A549 (cell line): ENCODE measurements at regions not wholly inside any gene's neighbourhood (a gene's known extent, or its start where the extent isn't known, plus 50 kb on each side); places are given as distances from the start of the nearest gene placed in this dataset.

ENCODE experiments used
- ATAC-seq, 2 experiments: fragments of 200-7000 bp in 1 of 2; fragments of >200 bp in 1 of 2; cut with Nextera tagmentation in 1 of 2; cut with Tn5 transposase in 1 of 2; 3 replicates each; pipeline versions ENCODE4 v1.8.0 to v1.9.1; 2018 to 2020; ENCODE audit warnings: mild to moderate bottlenecking in 1 of 2, moderate library complexity in 1 of 2
- CTCF ChIA-PET: fragments of 300-600 bp; sonication (Branson Sonifier 250); formaldehyde crosslinking; extraction: SDS; loops from one replicate; lab custom pipeline; 2021; ENCODE audit warnings: antibody characterized with exemption, inconsistent platforms; lab: Yijun Ruan, JAX
- POLR2A ChIA-PET: fragments of 350-600 bp; formaldehyde crosslinking; extraction: SDS; loops from one replicate; lab custom pipeline; 2021; ENCODE audit warnings: antibody characterized with exemption, inconsistent platforms; lab: Yijun Ruan, JAX
- DNase-seq, 2 experiments: peaks; one replicate each; pipeline versions ENCODE4 v3.0.0 to v3.0.0-alpha.2; 2011 to 2016; ENCODE audit warnings: low read depth in 1 of 2, low spot score in 1 of 2
- FAIRE-seq: peaks from 2 replicates; lab custom pipeline; 2011; peaks lifted over from hg19 to GRCh38; lab: Jason Lieb, UNC
- H3K27ac ChIP-seq, 2 experiments: fragments of >200 bp; sonication (Bioruptor Twin); formaldehyde crosslinking; 3 replicates each; pipeline ENCODE4 v1.5.1; 2016 to 2017
- H3K4me1 ChIP-seq: fragments of >200 bp; sonication (Bioruptor Twin); formaldehyde crosslinking; 3 replicates; pipeline ENCODE4 v1.6.1; 2016
- H3K4me2 ChIP-seq: fragments of >200 bp; sonication (Bioruptor Twin); formaldehyde crosslinking; 3 replicates; pipeline ENCODE4 v1.6.1; 2016
- H3K4me3 ChIP-seq: fragments of >200 bp; sonication (Bioruptor Twin); formaldehyde crosslinking; 3 replicates; pipeline ENCODE4 v1.5.1; 2016
- H3K9me3 ChIP-seq: fragments of >200 bp; sonication (Bioruptor Twin); formaldehyde crosslinking; 3 replicates; pipeline ENCODE4 v1.6.1; 2016
- CBX2 ChIP-seq: fragments of 200-600 bp; sonication (generic); IDR thresholded peaks from 2 replicates; pipeline ENCODE4 v1.6.1; 2016; ENCODE audit warnings: low read depth, mild to moderate bottlenecking, borderline replicate concordance
- CBX8 ChIP-seq: fragments of 200-600 bp; sonication (generic); IDR thresholded peaks from 2 replicates; pipeline ENCODE4 v1.6.1; 2016
- CHD4 ChIP-seq: fragments of 200-600 bp; sonication (generic); IDR thresholded peaks from 2 replicates; pipeline ENCODE4 v1.6.1; 2016; ENCODE audit warnings: antibody characterized with exemption, mild to moderate bottlenecking, borderline replicate concordance
- CTCF ChIP-seq: fragments of >200 bp; sonication (Bioruptor Twin); formaldehyde crosslinking; IDR thresholded peaks from 3 replicates; pipeline ENCODE4 v1.5.1; 2016
- EHF ChIP-seq: fragments of 250-450 bp; sonication (Bioruptor Pico); IDR thresholded peaks from 2 replicates; pipeline ENCODE4 v1.5.0; 2020; ENCODE audit warnings: mild to moderate bottlenecking
- FOSL2 ChIP-seq, 2 experiments: fragments of 450-650 bp in 1 of 2; fragments of >200 bp in 1 of 2; sonication (Bioruptor Twin) in 1 of 2; formaldehyde crosslinking; IDR thresholded peaks; 2 replicates each; pipeline versions ENCODE4 v1.5.0 to v1.6.1; 2016 to 2020; ENCODE audit warnings: mild to moderate bottlenecking in 1 of 2, moderate library complexity in 1 of 2
- FOXS1 ChIP-seq: fragments of 250-450 bp; sonication (Bioruptor Pico); IDR thresholded peaks from 2 replicates; pipeline ENCODE4 v1.5.0; 2020; ENCODE audit warnings: mild to moderate bottlenecking, moderate library complexity
- GATA3 ChIP-seq: IDR thresholded peaks from 2 replicates; pipeline ENCODE4 v1.6.1; 2012; ENCODE audit warnings: borderline replicate concordance
- HDAC2 ChIP-seq: fragments of 200-600 bp; sonication (generic); IDR thresholded peaks from 2 replicates; pipeline ENCODE4 v1.6.1; 2016
- HMGXB4 ChIP-seq: fragments of 250-450 bp; sonication (Bioruptor Pico); IDR thresholded peaks from 2 replicates; pipeline ENCODE4 v1.5.0; 2021; ENCODE audit warnings: mild to moderate bottlenecking, moderate library complexity, borderline replicate concordance
- HOXB5 ChIP-seq: fragments of 250-450 bp; sonication (Bioruptor Pico); IDR thresholded peaks from 2 replicates; pipeline ENCODE4 v1.5.0; 2020; ENCODE audit warnings: mild to moderate bottlenecking, moderate library complexity
- JUN ChIP-seq, 2 experiments: fragments of >200 bp; sonication (Bioruptor Twin); formaldehyde crosslinking; IDR thresholded peaks; 2 replicates in 1 of 2; 3 replicates in 1 of 2; pipeline ENCODE4 v1.6.1; 2016 to 2017
- KDM1A ChIP-seq: fragments of 200-600 bp; sonication (generic); IDR thresholded peaks from 2 replicates; pipeline ENCODE4 v1.6.1; 2016; ENCODE audit warnings: low read depth, mild to moderate bottlenecking
- KDM5A ChIP-seq: fragments of 200-600 bp; sonication (generic); IDR thresholded peaks from 2 replicates; pipeline ENCODE4 v1.6.1; 2016; ENCODE audit warnings: antibody characterized with exemption, mild to moderate bottlenecking
- MAFK ChIP-seq: fragments of 450-650 bp; IDR thresholded peaks from 2 replicates; pipeline ENCODE4 v1.6.1; 2014; ENCODE audit not compliant: partially characterized antibody
- MAZ ChIP-seq: fragments of 150-350 bp; IDR thresholded peaks from 2 replicates; pipeline ENCODE4 v1.6.1; 2014; ENCODE audit warnings: antibody characterized with exemption, low read depth, low read length, borderline replicate concordance
- MYC ChIP-seq: IDR thresholded peaks from 2 replicates; pipeline ENCODE4 v1.6.1; 2012; ENCODE audit warnings: mild to moderate bottlenecking, inconsistent platforms, low read length, improper control_type of control experiment, borderline replicate concordance
- NFE2L2 ChIP-seq: fragments of 150-350 bp; conservative IDR thresholded peaks from 2 replicates; pipeline ENCODE4 v1.6.1; 2014; ENCODE audit warnings: low read length
- PBX3 ChIP-seq: IDR thresholded peaks from 2 replicates; pipeline ENCODE4 v1.6.1; 2012
- POLR2AphosphoS2 ChIP-seq: conservative IDR thresholded peaks from 2 replicates; pipeline ENCODE4 v1.6.1; 2012; ENCODE audit warnings: low read length, improper control_type of control experiment, inconsistent platforms
- RAD21 ChIP-seq, 2 experiments: fragments of >200 bp in 1 of 2; sonication (Bioruptor Twin) in 1 of 2; formaldehyde crosslinking in 1 of 2; IDR thresholded peaks in 1 of 2; conservative IDR thresholded peaks in 1 of 2; 2 replicates in 1 of 2; 3 replicates in 1 of 2; pipeline ENCODE4 v1.6.1; 2012 to 2018; ENCODE audit warnings: inconsistent platforms in 1 of 2
- RFX5 ChIP-seq: fragments of 450-650 bp; IDR thresholded peaks from 2 replicates; pipeline ENCODE4 v1.7.1; 2014; ENCODE audit warnings: antibody characterized with exemption, mild to moderate bottlenecking, moderate library complexity
- SMC3 ChIP-seq: fragments of >200 bp; sonication (Bioruptor Twin); formaldehyde crosslinking; IDR thresholded peaks from 3 replicates; pipeline ENCODE4 v1.6.1; 2018; ENCODE audit warnings: inconsistent platforms
- TFCP2L1 ChIP-seq: fragments of 250-450 bp; sonication (Bioruptor Pico); IDR thresholded peaks from 2 replicates; pipeline ENCODE4 v1.5.0; 2021; ENCODE audit warnings: mild to moderate bottlenecking
- TP53 ChIP-seq: fragments of 250-450 bp; sonication (Bioruptor Pico); IDR thresholded peaks from 2 replicates; pipeline ENCODE4 v1.5.0; 2021; ENCODE audit warnings: mild to moderate bottlenecking, moderate library complexity
- ZC3H11A ChIP-seq: fragments of 450-650 bp; IDR thresholded peaks from 2 replicates; pipeline ENCODE4 v1.6.1; 2014; ENCODE audit warnings: antibody characterized with exemption, mild to moderate bottlenecking
- ZNF302 ChIP-seq: fragments of 250-450 bp; sonication (Bioruptor Pico); IDR thresholded peaks from 2 replicates; pipeline ENCODE4 v1.9.0; 2021; ENCODE audit warnings: inconsistent platforms, mild to moderate bottlenecking, moderate library complexity
- WGBS: methylation state at CpG from one replicate; pipeline ENCODE4 v1.1.6; 2017; ENCODE audit errors: missing lambda C conversion rate; 5-methylcytosine and 5-hydroxymethylcytosine counted together
- TF ChIP-seq, protein P1 (sequence below): IDR thresholded peaks from 2 replicates; pipeline ENCODE4 v1.6.1; 2012
- TF ChIP-seq, protein P2 (sequence below): fragments of 150-350 bp; IDR thresholded peaks from 2 replicates; pipeline ENCODE4 v1.6.1; 2014; ENCODE audit warnings: low read depth, mild to moderate bottlenecking, low read length
- TF ChIP-seq, protein P3 (sequence below): fragments of >200 bp; sonication (Bioruptor Twin); formaldehyde crosslinking; IDR thresholded peaks from 3 replicates; pipeline ENCODE4 v1.6.1; 2016

GRCh38 chr10:64867501-64867962, 1346.3 kb downstream of the REEP3 start:
- no peaks in the 10 kb centered on the region for H3K9me3 ChIP-seq
- FAIRE-seq (no peak), DNase-seq (no peak), ATAC-seq (no peak)
- no peaks in the 10 kb centered on the region for H3K4me1 ChIP-seq
- ChIA-PET POLR2A (no interaction called here), CTCF (no interaction called here)
- H3K4me3 ChIP-seq: no peak overlapping the region
- 2% methylated on average over 4 of the region's 4 CpGs for WGBS
- no peak overlapping the region for H3K27ac ChIP-seq
- TF ChIP-seq FOSL2 (IDR thresholded peaks at IDR 0.05): no peak
- no peak for TF ChIP-seq FOSL2 (CRISPR knock-in tag; IDR thresholded peaks at IDR 0.05)
- no peak for TF ChIP-seq GATA3
- TF ChIP-seq CBX8: no peak
- no peak for TF ChIP-seq ZC3H11A
- no peak for TF ChIP-seq MAFK
- no peak for TF ChIP-seq HOXB5 (CRISPR knock-in tag)
- TF ChIP-seq, protein P1, sequence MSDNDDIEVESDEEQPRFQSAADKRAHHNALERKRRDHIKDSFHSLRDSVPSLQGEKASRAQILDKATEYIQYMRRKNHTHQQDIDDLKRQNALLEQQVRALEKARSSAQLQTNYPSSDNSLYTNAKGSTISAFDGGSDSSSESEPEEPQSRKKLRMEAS: no peak
- TF ChIP-seq CHD4: no peak
- no peak for TF ChIP-seq CBX2
- TF ChIP-seq SMC3: no peak
- no peak for TF ChIP-seq TP53 (CRISPR knock-in tag)
- TF ChIP-seq RAD21 (conservative IDR thresholded peaks at IDR 0.05 in 1 of 2, IDR thresholded peaks at IDR 0.05 in 1 of 2): no peak
- no peak for TF ChIP-seq ZNF302
- no peak for TF ChIP-seq KDM1A
- no peak for TF ChIP-seq MYC
- TF ChIP-seq TFCP2L1 (CRISPR knock-in tag): no peak
- TF ChIP-seq HMGXB4 (CRISPR knock-in tag): no peak
- H3K4me2 ChIP-seq: no peak overlapping the region

DNA sequence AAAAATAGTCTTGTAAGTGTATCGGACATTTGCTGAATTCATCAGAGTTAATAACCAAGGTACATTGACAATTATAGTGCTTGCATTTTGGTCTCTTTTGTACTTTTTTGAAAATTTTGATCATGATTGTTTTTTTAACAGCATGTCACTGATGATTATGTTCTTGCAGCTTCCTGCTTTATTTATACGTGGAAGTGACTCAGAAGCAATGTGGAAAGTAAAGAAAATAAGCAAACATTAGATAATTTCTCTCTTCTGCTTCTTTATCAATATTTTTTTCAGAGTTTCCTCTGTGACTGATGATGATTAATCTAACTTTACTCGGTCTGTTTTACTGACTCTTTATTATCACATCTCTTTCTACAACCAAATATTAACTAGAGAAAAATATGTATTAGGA, 1351.9 kb downstream of the REEP3 start:
- H3K9me3 ChIP-seq: no peaks in the 10 kb centered on the region
- no peak for FAIRE-seq
- no peaks in the 10 kb centered on the region for H3K4me1 ChIP-seq
- TF ChIP-seq CTCF: no peak
- TF ChIP-seq EHF (CRISPR knock-in tag): no peak
- no peak for TF ChIP-seq HOXB5 (CRISPR knock-in tag)
- TF ChIP-seq KDM5A: no peak
- TF ChIP-seq JUN (IDR thresholded peaks at IDR 0.05): no peak
- TF ChIP-seq HMGXB4 (CRISPR knock-in tag): no peak
- TF ChIP-seq, protein P2, sequence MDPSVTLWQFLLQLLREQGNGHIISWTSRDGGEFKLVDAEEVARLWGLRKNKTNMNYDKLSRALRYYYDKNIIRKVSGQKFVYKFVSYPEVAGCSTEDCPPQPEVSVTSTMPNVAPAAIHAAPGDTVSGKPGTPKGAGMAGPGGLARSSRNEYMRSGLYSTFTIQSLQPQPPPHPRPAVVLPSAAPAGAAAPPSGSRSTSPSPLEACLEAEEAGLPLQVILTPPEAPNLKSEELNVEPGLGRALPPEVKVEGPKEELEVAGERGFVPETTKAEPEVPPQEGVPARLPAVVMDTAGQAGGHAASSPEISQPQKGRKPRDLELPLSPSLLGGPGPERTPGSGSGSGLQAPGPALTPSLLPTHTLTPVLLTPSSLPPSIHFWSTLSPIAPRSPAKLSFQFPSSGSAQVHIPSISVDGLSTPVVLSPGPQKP: no peak
- TF ChIP-seq CHD4: no peak
- TF ChIP-seq RFX5: no peak
- TF ChIP-seq HDAC2: no peak
- TF ChIP-seq FOXS1 (CRISPR knock-in tag): no peak
- no peak for TF ChIP-seq ZC3H11A
- no peak for TF ChIP-seq PBX3
- no peak for TF ChIP-seq MAZ
- no peak for TF ChIP-seq NFE2L2
- TF ChIP-seq MYC: no peak
- no peak for TF ChIP-seq POLR2AphosphoS2
- TF ChIP-seq, protein P3, sequence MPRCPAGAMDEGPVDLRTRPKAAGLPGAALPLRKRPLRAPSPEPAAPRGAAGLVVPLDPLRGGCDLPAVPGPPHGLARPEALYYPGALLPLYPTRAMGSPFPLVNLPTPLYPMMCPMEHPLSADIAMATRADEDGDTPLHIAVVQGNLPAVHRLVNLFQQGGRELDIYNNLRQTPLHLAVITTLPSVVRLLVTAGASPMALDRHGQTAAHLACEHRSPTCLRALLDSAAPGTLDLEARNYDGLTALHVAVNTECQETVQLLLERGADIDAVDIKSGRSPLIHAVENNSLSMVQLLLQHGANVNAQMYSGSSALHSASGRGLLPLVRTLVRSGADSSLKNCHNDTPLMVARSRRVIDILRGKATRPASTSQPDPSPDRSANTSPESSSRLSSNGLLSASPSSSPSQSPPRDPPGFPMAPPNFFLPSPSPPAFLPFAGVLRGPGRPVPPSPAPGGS: no peak
- no peak overlapping the region for H3K27ac ChIP-seq
- no peak overlapping the region for H3K4me3 ChIP-seq
- DNase-seq: no peak
- WGBS: 15% methylated on average over 3 of the region's 3 CpGs
- POLR2A ChIA-PET: no interaction called here
- no peak for ATAC-seq
- H3K4me2 ChIP-seq: no peak overlapping the region
- CTCF ChIA-PET: no interaction called here
